Ramos (cell line): ENCODE measurements at regions not wholly inside any gene's neighbourhood (a gene's known extent, or its start where the extent isn't known, plus 50 kb on each side); places are given as distances from the start of the nearest gene placed in this dataset.

Experiments
- in situ Hi-C: fragments of 300-500 bp; cut with MboI; formaldehyde crosslinking; loops from one replicate; pipeline ENCODE4 v1.14.3; 2022; ENCODE audit warnings: low sequenced_read_pairs; ENCODE audit not compliant: unreplicated experiment

DNA sequence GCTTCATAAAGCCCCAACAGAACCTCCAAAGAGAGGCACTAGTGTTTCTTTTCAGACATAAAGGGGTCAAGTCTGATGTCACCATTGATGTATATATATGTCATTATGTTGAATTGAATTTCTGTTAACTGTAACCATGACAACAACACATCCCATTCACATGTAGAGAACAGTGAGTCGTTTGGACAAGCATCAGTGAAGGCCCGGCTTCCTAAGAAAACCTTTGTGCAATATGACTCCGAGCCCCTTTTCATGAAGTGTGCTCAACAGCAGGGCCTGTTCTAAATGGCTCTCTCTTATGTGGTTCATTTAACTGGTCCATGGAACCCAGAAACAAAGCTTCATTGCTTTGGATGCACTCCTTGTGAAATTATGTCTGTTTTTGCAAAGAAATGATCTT, 67.2 kb upstream of the UBL3 start:
- in situ Hi-C loops = no loop called here

DNA sequence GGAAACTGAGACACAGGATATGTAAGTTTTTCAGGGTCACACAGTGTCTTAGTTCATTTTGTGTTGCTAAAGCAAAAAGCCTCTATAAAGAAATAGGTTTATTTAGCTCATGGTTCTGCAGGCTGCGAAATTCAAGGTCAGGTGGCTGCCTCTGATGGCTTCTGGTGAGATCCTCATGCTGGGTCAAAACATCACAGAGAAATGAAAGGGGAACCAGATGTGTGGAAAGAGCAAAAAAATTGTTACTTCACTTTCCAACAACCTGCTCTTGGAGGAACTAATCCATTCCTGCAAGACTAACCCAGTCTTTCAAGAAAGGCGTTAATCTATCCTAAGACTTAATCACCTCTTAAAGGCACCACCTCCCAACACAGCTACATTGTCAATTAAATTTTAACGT, 64.2 kb upstream of the UBL3 start:
- in situ Hi-C loops = no loop called here

DNA sequence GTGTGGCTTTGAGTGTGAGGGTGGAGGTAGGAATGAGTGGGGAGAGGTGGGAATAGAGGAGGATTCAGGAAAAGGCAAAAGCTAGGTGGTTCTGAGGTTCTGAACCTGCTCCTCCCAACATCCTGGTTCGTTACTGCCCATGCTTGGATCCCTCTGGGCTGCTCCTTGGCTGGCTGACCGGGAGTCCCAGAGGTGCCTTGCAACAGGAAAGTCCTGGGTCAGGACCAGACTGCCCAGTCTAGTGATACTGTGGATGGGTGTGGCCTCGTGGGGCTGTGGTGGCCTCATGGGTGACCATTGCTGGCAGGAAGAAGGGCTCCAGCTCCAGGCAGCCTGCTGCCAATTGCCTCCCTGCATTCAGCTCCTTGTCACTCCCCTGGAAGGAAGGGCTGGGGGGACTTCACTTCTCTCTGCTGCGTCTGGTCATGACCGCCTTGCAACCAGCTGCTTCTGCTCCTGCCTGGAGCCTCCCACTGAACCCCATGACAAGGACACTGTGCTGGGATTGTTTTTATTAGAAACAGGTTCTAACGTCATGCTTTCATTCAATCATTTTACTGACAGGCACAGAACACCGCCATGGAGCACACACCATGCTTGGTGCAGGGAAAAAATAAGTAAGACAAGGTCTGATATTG, 61.5 kb upstream of the UBL3 start:
- in situ Hi-C loops = no loop called here

DNA sequence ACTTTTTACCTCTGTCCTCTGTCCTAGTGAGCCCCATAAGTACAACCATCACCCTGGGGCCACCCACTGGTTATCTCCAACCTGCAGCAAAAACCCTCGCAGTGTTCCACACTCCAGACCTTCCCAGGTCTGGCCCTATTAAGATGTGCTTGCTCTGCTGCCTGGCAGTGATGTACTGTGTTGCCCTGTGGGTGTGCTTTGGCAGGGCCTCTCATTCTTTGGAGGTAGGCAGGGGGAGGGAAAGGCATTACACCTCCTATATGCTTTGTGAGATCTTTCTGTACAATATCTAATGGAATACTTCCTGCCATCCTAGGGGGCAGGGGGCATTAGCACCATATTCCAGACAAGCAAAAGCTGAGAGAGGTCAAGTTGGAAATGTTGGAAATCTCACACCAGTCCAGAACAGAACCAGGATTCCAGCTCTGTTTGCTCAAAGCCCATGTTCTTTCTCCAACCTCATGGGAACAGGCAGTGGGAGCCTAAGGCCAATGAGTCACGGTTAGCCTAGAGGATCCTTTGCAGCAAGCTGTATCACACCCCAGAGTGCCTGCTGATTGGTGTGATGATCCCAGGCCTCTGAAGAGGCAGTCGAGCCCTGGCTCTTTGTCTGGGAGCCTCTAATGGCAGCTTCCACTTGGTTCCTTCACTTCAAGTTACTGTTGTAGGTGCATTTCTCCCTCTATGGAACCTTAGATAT, 59.7 kb upstream of the UBL3 start:
- in situ Hi-C loops = no loop called here

DNA sequence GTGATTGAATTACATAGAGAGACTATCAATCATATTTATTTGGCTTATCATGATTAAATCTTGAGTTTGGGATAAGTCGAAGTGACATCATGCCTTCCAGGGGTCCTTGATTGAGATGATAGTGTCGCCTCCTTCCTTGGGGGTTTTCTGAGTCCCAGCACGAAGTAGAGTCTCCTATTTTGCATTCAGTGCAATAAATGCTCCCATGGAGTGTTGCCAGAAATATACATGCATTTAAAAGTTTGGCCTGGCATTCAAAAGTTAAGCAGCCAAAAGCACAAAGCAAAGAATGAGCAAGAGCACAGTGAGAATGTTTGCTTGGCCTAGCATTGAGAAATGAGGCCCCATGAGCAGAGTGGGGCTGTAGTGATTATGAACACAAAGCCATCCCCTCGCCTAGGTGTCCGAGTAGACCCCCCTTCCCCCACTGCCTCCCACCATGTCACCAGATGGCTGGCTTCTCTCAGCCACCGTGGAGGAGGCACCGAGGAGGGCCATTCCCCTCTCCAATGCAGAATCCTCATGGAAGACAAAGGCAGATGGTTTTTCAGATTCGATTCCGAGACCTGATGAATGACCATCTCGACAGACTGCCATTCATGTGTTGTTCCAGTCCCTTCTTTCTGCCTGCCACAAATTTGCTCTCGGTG, 58.8 kb upstream of the UBL3 start:
- in situ Hi-C loops = no loop called here

DNA sequence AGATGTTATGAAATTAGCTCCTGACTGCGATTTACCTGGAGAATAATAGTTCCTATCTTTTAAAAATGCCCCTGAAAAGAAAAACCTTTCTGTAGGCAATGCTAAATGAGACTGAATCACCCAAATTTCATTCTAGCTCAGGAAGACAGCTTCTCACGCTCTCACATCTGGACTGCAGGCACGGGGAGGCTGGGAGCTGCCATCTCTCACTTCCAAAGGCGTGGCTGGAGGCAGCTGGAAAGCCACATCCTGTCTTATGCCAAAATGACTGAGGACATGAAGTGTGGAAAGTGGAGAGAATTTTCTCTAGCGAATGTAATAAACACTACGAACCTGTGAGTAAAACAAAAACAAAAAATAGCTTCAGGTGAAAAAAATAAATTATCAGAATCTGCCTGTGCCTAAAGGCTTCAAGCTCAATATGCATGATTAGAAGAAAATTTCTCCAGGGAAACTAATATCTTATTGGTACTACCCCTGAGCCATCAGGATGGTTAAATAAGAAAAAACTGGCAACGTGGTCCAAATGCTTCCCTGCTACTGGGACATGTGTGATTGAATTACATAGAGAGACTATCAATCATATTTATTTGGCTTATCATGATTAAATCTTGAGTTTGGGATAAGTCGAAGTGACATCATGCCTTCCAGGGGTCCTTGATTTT, 58.1 kb upstream of the UBL3 start:
- in situ Hi-C loops = no loop called here

DNA sequence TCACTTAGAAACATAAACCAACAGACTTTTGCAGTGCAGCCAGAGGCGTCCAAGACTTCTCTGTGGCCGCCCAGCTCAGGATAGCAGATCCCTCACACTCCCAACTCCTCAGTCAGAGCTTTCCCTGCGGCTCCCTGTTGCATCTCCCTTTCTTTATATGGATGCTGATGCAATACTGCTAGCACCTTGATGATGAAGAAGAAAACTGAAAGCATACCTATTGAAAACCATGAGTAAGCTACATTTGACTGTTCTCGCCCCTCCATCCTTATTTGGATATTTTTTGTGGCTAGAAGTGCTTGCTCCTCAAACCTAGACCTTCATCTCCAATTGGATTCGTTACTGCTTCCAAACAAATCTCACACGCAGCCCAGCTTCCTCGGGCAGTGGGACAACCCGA, 57.3 kb upstream of the UBL3 start:
- in situ Hi-C loops = no loop called here

GRCh38 chr13:29906432-29907011, 56.1 kb upstream of the UBL3 start:
- in situ Hi-C loops = no loop called here

GRCh38 chr13:29905845-29906244, 55.4 kb upstream of the UBL3 start:
- in situ Hi-C loops = no loop called here

DNA sequence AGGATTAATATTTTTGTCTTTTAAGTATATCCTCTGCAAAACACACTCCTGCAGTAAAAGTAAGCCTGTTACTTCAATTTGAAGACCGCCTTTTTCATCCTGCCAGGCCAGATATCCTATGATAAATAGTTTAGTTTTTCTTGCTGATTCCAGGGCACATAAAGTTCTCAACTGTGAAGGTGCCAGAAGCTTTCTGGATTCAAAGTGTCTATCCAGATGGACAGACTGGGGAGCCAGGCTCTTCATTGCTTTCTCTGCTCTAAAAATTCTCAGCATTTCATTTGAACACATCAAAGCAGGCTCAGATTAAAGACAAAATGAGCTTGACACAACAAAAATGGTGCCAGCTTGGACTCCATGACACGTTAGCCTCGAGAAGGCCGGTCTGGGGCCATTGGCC, 53.6 kb upstream of the UBL3 start:
- in situ Hi-C loops = no loop called here

GRCh38 chr13:29903543-29903942, 53.1 kb upstream of the UBL3 start:
- in situ Hi-C loops = no loop called here

GRCh38 chr13:29902632-29903305, 52.4 kb upstream of the UBL3 start:
- in situ Hi-C loops = no loop called here

DNA sequence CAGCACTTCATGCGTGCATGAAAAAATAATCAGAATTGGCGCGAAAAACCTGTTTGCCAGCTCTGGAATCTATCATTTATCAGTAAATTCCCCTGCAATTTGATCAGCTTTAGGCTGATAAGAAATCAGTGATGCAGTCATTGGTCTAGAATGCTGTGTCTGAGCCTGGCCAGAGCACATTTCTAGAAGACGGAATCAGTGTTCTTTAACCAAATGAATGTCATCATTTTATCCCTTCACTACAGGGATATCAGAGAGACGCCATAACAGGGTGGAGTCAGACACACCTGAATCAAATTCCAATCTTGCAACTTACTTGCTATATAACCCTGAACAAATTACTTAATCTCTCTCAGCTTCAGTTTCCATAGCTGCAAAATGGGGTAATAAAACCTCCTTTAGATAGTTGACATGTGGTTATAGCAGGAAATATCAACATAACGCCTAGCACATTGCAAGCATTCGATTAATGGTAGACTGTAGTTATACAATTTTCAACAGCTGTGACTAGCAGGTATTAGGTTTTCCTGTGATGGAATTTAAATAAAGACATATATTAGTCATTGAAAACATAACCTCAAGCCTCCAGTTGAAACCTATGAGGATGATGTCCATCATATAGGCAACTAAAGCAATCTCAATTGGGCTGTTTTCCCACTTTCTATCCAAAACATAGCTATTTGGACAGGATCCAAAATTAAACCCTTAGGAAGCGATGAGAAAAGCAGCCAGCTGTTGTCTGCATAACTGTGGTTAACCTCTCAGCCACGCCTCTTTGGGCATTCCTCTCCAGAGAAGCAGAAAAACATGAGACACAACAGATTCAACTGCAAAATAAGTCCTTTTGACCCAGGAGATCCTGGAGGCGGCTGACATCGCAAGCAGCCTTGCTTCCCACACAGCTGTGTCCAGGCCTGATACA, 51.6 kb upstream of the UBL3 start:
- in situ Hi-C loops = no loop called here
